MM.1S (cell line): ENCODE measurements at regions not wholly inside any gene's neighbourhood (a gene's known extent, or its start where the extent isn't known, plus 50 kb on each side); places are given as distances from the start of the nearest gene placed in this dataset.

Source experiments
- EZH2 ChIP-seq: fragments of 300-600 bp; sonication (generic); optimal IDR thresholded peaks from 2 replicates; pipeline ENCODE3; 2017; ENCODE audit warnings: low read depth, mild to moderate bottlenecking, antibody characterized with exemption, low read length, mixed read lengths
- EZH2phosphoT487 ChIP-seq: fragments of 300-600 bp; sonication (generic); IDR thresholded peaks from 2 replicates; pipeline ENCODE4 v1.6.1; 2018; ENCODE audit warnings: antibody characterized with exemption, low read length
- TF ChIP-seq, protein P1 (sequence below): fragments of 300-600 bp; sonication (generic); IDR thresholded peaks from 2 replicates; pipeline ENCODE4 v1.5.1; 2016; ENCODE audit warnings: antibody characterized with exemption, low read length, mixed read lengths

DNA sequence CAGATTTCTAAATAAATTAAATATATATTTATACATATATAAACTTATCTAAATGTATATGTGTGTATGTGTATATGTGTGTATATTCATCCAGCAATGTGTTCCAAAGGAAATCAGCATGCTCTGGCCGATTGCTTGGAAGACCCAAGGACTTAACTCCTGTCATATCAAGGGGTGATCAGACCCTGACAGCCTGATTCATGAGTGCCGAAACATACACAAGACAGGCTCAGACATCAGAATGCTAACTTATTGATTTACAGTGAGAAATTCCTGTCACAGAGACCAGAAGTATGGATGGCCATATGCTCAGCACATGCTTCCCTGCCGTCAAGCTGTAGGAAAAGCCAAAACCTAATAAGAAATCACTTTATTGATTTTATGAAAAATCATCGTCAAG is 545.1 kb upstream of the NR5A2 start:
- TF ChIP-seq EZH2phosphoT487 (no peak), EZH2 (no peak)
- TF ChIP-seq, protein P1, sequence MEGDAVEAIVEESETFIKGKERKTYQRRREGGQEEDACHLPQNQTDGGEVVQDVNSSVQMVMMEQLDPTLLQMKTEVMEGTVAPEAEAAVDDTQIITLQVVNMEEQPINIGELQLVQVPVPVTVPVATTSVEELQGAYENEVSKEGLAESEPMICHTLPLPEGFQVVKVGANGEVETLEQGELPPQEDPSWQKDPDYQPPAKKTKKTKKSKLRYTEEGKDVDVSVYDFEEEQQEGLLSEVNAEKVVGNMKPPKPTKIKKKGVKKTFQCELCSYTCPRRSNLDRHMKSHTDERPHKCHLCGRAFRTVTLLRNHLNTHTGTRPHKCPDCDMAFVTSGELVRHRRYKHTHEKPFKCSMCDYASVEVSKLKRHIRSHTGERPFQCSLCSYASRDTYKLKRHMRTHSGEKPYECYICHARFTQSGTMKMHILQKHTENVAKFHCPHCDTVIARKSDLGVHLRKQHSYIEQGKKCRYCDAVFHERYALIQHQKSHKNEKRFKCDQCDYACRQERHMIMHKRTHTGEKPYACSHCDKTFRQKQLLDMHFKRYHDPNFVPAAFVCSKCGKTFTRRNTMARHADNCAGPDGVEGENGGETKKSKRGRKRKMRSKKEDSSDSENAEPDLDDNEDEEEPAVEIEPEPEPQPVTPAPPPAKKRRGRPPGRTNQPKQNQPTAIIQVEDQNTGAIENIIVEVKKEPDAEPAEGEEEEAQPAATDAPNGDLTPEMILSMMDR = no peak
